Esophagus (tissue), 2 donors: ENCODE measurements at regions not wholly inside any gene's neighbourhood (a gene's known extent, or its start where the extent isn't known, plus 50 kb on each side); places are given as distances from the start of the nearest gene placed in this dataset.

Experiments used
- H3K27ac ChIP-seq, 2 donors: one replicate each; pipeline ENCODE4 v1.5.1; 2013; ENCODE audit warnings: low read depth in 2 of 2, mild to moderate bottlenecking in 2 of 2, inconsistent platforms in 1 of 2, low read length in 1 of 2, moderate library complexity in 1 of 2
- H3K27me3 ChIP-seq, 2 donors: one replicate each; pipeline ENCODE4 v1.6.1; 2013; ENCODE audit warnings: low read length in 2 of 2, control low read depth in 1 of 2, mild to moderate bottlenecking in 1 of 2; ENCODE audit not compliant: insufficient read depth in 2 of 2, control insufficient read depth in 1 of 2
- H3K36me3 ChIP-seq, 2 donors: one replicate each; pipeline ENCODE4 v1.6.1; 2013; ENCODE audit warnings: low read length in 1 of 2; ENCODE audit not compliant: control insufficient read depth in 2 of 2, insufficient read depth in 2 of 2
- H3K4me1 ChIP-seq, 2 donors: one replicate each; pipeline ENCODE4 v1.6.1; 2013; ENCODE audit warnings: low read length in 1 of 2; ENCODE audit not compliant: control insufficient read depth in 2 of 2, insufficient read depth in 2 of 2
- H3K4me3 ChIP-seq, 2 donors: one replicate each; pipeline ENCODE4 v1.5.1; 2013; ENCODE audit warnings: low read length in 2 of 2, mild to moderate bottlenecking in 2 of 2, low read depth in 1 of 2, moderate library complexity in 1 of 2
- H3K9me3 ChIP-seq, 2 donors: one replicate each; pipeline ENCODE4 v1.6.1; 2013; ENCODE audit warnings: mild to moderate bottlenecking in 2 of 2, low read depth in 1 of 2, low read length in 1 of 2, moderate library complexity in 1 of 2; ENCODE audit not compliant: control insufficient read depth in 2 of 2, insufficient read depth in 1 of 2
- WGBS, 2 donors: extraction: QIAGEN DNeasy Blood & Tissue Kit; methylation state at CpG; one replicate each; pipeline ENCODE4 v1.1.7; 2013; 5-methylcytosine and 5-hydroxymethylcytosine counted together
- donor health status: healthy with polysubstance abuse.
- donor health status: Bipolar disorder and iron deficiency.

DNA sequence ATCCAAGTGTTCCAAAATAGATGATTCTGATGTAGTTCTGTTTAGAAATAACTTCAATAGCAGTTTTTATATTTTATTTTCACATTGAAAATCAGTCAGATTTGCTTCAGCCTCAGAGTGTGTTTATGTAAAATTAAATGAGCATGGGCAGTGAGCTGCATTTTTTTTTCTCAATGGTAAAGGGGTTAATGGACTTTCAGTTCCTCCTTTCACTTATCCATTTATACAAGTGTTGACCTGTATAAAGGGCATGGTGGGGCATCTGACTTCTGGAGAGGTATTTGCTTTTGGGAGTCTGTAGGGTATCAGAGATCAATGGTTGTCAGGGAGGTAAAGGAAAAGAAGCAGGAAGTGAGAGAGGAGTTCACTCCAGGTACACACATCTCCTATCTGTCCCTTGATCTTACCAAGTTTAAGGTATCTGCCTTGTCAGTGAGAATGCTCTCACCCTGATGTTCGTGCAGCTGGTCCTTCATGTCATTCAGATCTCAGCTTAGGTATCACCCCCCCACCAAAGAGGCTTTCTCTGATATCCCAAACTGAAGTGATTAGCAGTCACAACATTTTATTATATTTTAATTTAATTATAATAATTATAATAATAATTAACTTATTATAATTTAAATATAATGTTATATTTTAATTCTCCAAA, 181.6 kb upstream of the LMNTD1 start:
- no peak overlapping the region for H3K27ac ChIP-seq
- H3K4me3 ChIP-seq = no peak overlapping the region
- 71 to 83% methylated on average over 1 of the region's 1 CpG for WGBS, 2 donors
- H3K9me3 ChIP-seq = peaks cover 0 to 4% of the 10 kb centered on the region in 2 donors
- H3K4me1 ChIP-seq = no peaks in the 10 kb centered on the region
- no peaks in the 10 kb centered on the region for H3K27me3 ChIP-seq
- H3K36me3 ChIP-seq = no peaks in the 10 kb centered on the region

DNA sequence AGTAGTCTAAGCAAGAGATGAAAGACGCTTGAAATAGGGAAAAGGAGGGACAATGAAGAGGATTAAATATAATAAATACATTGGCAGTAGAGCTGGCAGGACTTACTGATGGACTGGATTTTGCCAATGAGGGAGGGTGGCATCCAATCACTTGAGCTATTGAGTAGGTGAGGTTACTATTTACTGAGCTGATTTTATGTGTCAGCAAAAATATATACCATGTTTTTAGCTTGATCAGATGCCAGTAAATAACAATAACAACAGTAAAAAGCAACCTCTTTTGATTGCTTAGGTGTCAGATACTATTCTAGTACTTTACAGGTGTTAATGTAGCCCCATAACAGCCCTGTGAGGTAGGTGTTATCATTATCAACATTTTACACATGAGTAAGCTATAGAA, 187.5 kb upstream of the LMNTD1 start:
- 73 to 84% methylated on average over 1 of the region's 1 CpG for WGBS, 2 donors
- Histone ChIP-seq H3K36me3 (no peaks in the 10 kb centered on the region), H3K27me3 (no peaks in the 10 kb centered on the region), H3K4me3 (no peak overlapping the region), H3K27ac (no peak overlapping the region), H3K4me1 (no peaks in the 10 kb centered on the region), H3K9me3 (peaks cover 0 to 4% of the 10 kb centered on the region in 2 donors)

DNA sequence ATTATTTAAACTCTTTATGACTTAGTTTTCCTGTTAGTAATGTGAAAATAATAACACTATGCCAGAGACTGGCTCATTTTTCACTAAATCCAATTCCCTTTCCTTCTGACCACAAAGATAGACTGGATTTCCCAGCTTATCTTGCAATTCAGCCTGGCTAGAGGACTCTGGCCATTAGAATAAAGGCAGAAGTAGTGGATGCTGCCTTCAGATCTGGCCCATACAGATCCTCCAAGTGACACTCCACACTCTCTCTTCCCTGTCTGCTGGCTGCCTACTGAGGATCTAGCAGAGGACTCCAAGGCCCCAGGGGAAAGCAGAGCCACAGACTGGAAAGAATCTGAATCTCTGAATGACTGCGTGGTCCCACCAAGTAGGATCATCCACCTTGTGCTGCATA, 188.8 kb upstream of the LMNTD1 start:
- Histone ChIP-seq H3K4me1 (no peaks in the 10 kb centered on the region), H3K27ac (no peak overlapping the region), H3K4me3 (no peak overlapping the region), H3K9me3 (peaks cover 0 to 4% of the 10 kb centered on the region in 2 donors), H3K27me3 (no peaks in the 10 kb centered on the region), H3K36me3 (no peaks in the 10 kb centered on the region)
- 97 to 100% methylated on average over 1 of the region's 1 CpG for WGBS, 2 donors

DNA sequence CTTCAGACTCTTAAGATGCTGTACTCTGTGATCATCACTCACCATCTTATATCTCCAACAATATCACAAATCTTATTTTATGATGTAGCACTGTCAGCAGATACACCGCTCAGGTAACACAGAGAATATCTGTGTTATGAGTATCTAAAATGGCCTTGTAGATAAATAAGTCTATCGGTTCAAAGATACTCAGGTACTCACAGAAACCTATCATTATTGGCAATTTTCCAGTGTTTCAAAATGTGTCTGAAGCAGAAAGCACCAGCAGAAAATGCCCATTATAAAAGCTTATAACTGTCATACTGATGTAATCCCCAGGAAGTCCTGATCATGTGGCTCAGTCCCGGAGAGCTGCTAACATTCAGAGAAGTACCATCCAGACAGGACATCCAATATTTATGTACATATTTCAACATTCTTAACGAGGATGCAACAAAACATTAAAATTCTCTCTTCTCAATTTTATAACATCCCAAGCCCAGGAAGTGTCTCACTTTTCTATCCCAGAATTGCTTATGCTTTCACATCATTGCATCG, 190.7 kb upstream of the LMNTD1 start:
- Histone ChIP-seq H3K27ac (no peak overlapping the region), H3K36me3 (no peaks in the 10 kb centered on the region), H3K4me1 (no peaks in the 10 kb centered on the region), H3K9me3 (no peaks in the 10 kb centered on the region), H3K4me3 (no peak overlapping the region), H3K27me3 (no peaks in the 10 kb centered on the region)
- 72 to 79% methylated on average over 5 of the region's 5 CpGs for WGBS, 2 donors

DNA sequence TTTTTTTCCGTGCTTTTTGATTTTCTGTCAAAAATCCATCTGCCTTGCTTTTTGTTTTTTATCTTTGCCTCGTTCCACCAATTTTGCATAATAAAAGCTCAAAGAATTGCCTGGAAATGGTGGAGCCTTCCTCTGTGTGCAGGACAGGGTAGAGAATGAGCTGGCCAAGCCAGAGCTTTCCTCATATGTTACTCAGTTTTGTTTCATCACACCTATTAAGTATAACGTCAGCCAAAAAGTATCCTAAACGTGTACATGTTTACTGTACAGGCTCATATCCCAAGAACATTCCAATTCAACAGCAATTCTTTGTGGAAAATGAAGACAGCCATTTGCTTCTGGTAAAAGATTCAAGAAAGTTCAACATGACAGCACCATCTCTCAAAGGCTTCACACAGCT, 191.2 kb upstream of the LMNTD1 start:
- Histone ChIP-seq H3K27ac (no peak overlapping the region), H3K4me3 (no peak overlapping the region), H3K36me3 (no peaks in the 10 kb centered on the region), H3K27me3 (no peaks in the 10 kb centered on the region), H3K4me1 (no peaks in the 10 kb centered on the region), H3K9me3 (no peaks in the 10 kb centered on the region)
- WGBS, 2 donors = 70 to 77% methylated on average over 4 of the region's 4 CpGs

DNA sequence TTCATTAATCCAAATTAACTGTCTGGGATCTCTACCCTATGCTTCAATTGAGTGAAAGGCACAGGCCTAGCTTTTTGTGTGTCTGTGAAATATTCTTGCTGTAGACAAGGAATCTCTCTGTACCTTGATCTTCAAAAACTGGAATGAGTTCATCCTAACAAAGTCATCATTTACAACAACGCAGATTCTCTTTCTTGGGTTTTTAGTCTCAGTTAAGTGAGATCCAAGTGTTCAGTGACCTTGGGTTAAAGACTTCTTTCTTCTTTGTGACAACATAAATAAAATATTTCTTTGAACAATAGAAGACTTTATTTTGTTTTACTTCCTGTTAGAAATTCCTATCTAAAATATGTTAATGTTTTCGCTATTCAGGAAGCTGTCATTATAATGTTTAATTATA, 192.2 kb upstream of the LMNTD1 start:
- Histone ChIP-seq H3K9me3 (no peaks in the 10 kb centered on the region), H3K27me3 (no peaks in the 10 kb centered on the region), H3K36me3 (no peaks in the 10 kb centered on the region), H3K27ac (no peak overlapping the region), H3K4me3 (no peak overlapping the region), H3K4me1 (no peaks in the 10 kb centered on the region)
- 73 to 74% methylated on average over 2 of the region's 2 CpGs for WGBS, 2 donors

DNA sequence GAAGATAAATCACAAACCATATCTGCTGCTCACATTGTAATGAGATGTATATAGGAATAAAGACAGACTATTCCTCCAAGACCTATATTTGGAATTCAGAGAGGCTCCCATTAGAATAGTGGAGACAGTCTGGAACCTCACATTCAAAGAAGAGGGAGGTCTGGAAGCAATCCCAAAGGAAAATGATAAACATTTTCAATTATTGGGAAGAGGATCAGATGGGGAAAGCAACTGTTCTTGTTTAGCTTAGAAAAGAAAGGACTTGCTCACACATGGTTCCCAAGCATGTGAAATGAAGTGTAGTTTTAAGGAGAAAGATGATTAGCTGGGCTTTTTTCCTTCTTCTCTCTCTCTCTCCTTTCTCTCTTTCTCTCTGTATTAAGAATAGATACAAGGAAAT, 193.0 kb upstream of the LMNTD1 start:
- no peaks in the 10 kb centered on the region for H3K36me3 ChIP-seq
- H3K4me1 ChIP-seq = no peaks in the 10 kb centered on the region
- no peaks in the 10 kb centered on the region for H3K27me3 ChIP-seq
- no peak overlapping the region for H3K4me3 ChIP-seq
- no peaks in the 10 kb centered on the region for H3K9me3 ChIP-seq
- no peak overlapping the region for H3K27ac ChIP-seq

DNA sequence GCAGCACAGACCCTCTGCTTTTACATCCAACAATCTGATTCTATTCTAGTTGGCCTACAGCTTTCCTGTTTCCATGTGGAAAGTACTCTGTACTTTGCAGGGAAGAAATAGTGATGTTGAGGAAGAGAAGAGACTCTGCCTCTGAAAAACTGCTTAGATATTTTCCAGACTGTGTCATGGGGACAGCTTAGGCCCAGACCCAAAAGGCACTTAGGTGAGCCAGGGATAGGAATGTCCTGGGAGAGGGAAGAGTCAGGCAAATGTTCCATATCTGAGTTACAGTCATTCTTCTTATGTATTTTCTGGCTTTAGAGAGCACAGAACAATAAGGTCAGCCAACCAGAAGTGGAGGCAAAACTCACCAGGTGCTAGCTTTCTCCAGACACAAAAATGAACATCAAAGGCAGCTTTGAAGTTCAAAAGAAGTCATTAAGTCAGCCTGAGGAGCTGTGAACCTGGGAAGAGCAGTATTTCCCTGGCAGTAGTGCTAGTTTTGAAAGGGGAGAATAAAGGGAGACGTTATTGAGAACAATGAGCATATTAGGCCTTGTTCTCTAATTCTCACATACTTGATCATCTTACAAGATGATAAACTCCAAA, 199.7 kb upstream of the LMNTD1 start:
- Histone ChIP-seq H3K27ac (no peak overlapping the region), H3K27me3 (no peaks in the 10 kb centered on the region), H3K9me3 (no peaks in the 10 kb centered on the region), H3K4me1 (no peaks in the 10 kb centered on the region), H3K36me3 (no peaks in the 10 kb centered on the region), H3K4me3 (no peak overlapping the region)
- WGBS, 2 donors = 44 to 68% methylated on average over 1 of the region's 1 CpG

DNA sequence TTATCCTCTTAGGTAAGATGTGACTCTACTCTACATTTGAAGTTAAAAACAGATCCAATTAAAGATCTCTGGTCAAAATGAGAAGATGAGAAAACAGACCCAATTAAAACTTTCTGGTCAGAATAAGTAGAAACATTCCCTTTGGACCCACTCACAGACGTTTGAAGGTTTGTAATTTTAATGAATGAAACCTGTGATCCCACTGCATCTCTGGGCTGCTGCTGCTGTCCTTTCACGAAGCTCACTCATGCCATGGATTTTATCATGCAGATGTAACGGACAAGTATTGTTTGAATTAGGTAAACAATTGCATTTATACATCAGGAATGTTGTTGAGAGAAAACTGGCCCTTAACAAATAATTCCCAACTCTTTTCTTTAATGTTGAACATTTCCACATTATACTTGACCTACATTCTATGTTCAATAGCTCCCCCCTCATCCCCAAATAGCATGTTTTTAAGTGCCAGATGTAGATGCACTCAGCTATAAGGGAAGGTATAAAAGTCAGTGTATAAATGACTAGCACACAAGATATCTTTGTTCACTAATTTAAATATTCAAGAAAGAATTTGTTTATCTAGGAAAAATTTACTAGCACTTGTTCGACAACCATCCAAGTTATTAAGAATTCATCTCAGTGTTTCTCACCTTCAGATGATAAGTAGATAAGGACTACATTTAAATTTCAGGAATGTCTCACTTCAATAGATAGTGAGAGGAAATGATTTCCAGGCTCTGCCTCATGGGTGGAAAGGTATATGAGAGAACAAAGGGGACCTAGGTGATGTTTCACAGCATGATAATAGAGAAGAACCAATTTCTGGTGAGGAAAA, 202.3 kb upstream of the LMNTD1 start:
- H3K27me3 ChIP-seq = no peaks in the 10 kb centered on the region
- no peaks in the 10 kb centered on the region for H3K9me3 ChIP-seq
- WGBS, 2 donors = 75 to 76% methylated on average over 4 of the region's 4 CpGs
- no peak overlapping the region for H3K4me3 ChIP-seq
- H3K36me3 ChIP-seq = no peaks in the 10 kb centered on the region
- H3K4me1 ChIP-seq = no peaks in the 10 kb centered on the region
- no peak overlapping the region for H3K27ac ChIP-seq
